ENCODE measurements at regions not wholly inside any gene's neighbourhood (a gene's known extent, or its start where the extent isn't known, plus 50 kb on each side); places are given as distances from the start of the nearest gene placed in this dataset.

DNA sequence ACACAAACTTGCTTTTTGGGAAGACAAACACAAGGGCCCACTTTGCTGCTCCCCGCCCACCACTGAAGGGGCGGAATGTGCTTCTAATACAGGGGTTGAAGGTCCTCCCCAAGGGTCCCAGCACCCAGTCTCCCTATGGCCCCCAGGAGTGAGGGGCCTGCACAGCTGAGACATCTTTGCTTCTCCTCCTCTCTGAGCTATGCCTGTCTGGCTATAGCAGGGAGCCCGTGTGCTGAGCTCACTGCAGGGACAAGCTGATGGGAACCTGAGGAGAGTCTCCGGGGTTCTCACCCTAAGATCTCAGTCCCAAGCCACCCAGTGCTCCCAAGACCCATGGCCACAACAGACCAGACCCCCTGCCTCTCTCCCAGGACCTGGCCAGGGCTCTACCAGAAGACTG lies 61.1 kb upstream of the ACAN start:
- in situ Hi-C loops (cut with HindIII; ENCODE audit: low sequenced_read_pairs) = no loop called here

DNA sequence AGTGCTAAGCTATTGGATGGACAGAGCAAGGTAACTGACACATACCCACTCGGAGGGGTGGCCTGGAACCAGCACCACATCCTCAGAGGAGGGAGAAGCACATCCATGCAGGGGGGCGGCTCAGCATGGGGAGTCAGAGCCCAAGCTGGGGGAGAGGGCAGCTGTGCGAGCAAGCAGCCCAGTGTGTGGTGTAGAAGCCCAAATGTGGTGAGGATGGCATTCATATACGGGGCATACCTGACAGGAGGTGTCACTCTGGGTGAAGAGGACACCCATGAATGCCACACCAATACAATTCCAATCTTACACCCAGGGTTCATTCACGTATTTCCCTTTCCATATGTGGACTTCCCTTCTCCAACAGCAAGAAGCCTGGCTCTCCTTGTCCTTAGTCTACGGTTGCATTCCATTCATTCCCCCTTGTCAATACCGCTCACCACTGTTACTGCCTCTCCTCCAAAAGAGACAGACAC lies 58.7 kb upstream of the ACAN start:
- in situ Hi-C loops (cut with HindIII; ENCODE audit: low sequenced_read_pairs) = no loop called here

- in situ Hi-C loops (cut with HindIII; ENCODE audit: low sequenced_read_pairs) = no loop called here
Observed at GRCh38 chr15:88745065-88745464, 58.2 kb upstream of the ACAN start.

DNA sequence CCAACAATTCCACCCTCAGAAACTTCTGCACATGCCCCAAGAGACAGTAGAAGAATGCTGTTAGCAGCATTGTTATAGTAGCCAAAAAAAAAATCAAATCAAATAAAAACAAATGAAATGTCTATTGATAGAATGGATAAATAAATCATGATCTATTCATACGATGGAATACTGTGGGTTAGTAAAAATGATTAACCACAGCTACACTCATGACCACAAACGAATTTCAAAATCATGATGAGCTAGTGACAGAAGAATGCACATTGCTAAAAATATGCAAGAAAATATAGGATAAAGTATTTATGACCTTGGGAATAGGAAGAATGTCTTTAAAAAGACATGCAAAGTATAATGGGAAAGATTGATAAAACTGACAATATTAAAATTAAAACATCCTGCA lies 57.5 kb upstream of the ACAN start:
- in situ Hi-C loops (cut with HindIII; ENCODE audit: low sequenced_read_pairs) = no loop called here

DNA sequence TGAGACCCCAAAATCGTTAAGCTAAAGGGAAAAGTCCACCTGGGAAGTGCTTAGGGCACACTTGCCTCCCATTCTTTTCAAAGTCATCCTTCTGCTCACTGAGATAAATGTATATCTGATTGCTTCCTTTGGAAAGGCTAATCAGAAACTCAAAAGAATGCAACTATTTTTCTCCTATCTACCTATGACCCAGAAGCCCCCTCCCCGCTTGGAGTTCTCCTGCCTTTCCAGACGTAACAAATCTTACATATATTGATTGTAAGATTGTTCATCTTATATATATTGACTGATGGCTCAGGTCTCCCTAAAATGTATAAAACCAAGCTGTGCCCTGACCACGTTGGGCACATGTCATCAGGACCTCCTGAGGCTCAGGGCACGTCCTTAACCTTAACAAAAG lies 56.8 kb upstream of the ACAN start:
- in situ Hi-C loops (cut with HindIII; ENCODE audit: low sequenced_read_pairs) = no loop called here

- in situ Hi-C loops (cut with HindIII; ENCODE audit: low sequenced_read_pairs) = no loop called here
Observed at GRCh38 chr15:88747111-88747510, 56.1 kb upstream of the ACAN start.

DNA sequence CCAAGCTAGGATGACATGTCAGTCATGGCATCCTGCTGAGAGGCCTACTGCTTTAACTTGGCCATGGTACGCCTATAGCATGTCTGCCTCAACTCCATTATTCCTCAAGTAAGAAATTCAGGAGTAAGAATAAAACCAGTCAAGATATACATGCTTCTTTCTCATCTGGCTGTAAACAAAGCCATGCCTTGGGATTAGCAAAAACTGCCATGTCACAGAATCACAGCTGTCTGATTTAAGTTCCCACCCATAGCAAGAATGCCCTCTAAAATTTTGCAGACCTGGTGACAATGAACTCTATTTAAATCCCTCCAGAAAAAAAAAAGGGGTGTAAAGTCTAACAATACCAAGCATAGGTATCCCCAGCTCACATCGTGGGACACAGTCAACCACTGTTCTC lies 55.6 kb upstream of the ACAN start:
- in situ Hi-C loops (cut with HindIII; ENCODE audit: low sequenced_read_pairs) = no loop called here

- in situ Hi-C loops (cut with HindIII; ENCODE audit: low sequenced_read_pairs) = no loop called here
Observed at GRCh38 chr15:88748081-88748480, 55.2 kb upstream of the ACAN start.

- in situ Hi-C loops (cut with HindIII; ENCODE audit: low sequenced_read_pairs) = no loop called here
Observed at GRCh38 chr15:88748651-88749050, 54.6 kb upstream of the ACAN start.

- in situ Hi-C loops (cut with HindIII; ENCODE audit: low sequenced_read_pairs) = no loop called here
Observed at GRCh38 chr15:88749699-88750098, 53.5 kb upstream of the ACAN start.

GRCh38 chr15:88752501-88752900 lies 50.7 kb upstream of the ACAN start:
- in situ Hi-C loops (cut with HindIII; ENCODE audit: low sequenced_read_pairs) = no loop called here

DNA sequence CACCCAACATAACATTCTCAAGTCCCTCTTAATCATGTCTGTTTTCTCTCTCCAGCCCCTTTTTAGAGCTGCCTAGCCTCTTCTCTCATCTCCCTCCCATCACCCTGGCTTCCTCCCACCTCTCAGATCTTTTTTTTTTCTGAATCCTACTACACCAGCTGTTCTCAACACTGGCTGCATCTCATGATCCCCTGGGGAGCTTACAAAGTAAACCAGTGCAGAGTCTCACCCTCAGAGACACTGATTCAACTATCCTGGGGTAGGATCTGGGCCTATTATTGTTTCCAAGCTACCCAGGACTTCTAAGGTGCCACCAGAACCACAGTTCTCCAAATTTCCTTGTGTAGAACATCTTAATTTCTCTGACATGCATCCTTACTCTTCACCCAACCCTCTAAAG lies 50.3 kb upstream of the ACAN start:
- in situ Hi-C loops (cut with HindIII; ENCODE audit: low sequenced_read_pairs) = no loop called here

Data from endothelial cell of hepatic sinusoid (primary cell).